LNCaP clone FGC (cell line): ENCODE measurements at regions not wholly inside any gene's neighbourhood (a gene's known extent, or its start where the extent isn't known, plus 50 kb on each side); places are given as distances from the start of the nearest gene placed in this dataset.

ENCODE experiments used
- DNase-seq: peaks from one replicate; pipeline ENCODE4 v3.0.0-alpha.2; 2011; ENCODE audit warnings: low read depth
- H3K4me3 ChIP-seq: 2 replicates; pipeline ENCODE4 v1.5.1; 2011; ENCODE audit warnings: mild to moderate bottlenecking, low read depth, low read length, control low read depth
- TF ChIP-seq, protein P1 (sequence below): IDR thresholded peaks from 2 replicates; pipeline ENCODE4 v1.5.1; 2012; ENCODE audit warnings: mild to moderate bottlenecking; ENCODE audit not compliant: control insufficient read depth, insufficient read depth; ENCODE audit errors: extremely low read depth

DNA sequence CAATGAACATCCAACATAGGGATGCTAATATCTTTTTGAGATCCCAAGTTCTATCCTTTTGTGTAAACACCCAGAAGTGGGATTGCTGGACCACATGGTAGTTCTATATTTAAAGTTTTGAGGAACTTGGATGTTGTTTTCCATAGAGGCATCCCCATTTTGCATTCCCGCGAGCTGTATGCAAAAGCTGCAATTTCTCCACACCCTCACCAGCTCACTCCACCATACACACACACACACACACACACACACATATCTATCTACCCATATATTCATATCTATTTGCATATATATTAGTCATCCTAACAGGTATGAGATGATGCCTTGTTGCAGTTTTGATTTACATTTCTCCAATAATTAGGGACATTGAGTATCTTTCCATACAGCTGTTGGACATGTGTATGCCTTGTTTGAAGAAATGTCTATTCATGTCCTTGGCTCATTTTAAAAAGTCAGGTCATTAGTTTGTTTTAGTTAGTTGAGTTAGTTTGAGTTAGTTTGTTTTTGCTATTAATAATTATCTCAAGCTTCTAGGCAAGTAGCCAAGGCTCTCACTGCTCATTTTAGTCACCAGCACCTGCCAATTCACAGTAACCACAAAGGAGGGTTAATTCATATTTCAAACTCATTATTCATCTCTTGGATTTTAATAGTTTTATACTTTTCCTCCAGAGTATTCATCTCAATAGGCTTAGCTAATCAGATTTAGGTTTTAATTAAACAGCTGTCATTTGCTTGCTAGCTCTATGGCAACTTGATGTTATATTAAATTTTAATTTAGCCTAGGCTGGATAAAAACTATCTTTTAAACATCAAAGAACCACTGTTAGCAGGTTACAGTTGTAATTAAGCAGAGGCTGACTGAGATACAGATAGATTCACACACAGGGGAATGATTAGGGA lies 1435.9 kb upstream of the TMEM132C start:
- TF ChIP-seq, protein P1, sequence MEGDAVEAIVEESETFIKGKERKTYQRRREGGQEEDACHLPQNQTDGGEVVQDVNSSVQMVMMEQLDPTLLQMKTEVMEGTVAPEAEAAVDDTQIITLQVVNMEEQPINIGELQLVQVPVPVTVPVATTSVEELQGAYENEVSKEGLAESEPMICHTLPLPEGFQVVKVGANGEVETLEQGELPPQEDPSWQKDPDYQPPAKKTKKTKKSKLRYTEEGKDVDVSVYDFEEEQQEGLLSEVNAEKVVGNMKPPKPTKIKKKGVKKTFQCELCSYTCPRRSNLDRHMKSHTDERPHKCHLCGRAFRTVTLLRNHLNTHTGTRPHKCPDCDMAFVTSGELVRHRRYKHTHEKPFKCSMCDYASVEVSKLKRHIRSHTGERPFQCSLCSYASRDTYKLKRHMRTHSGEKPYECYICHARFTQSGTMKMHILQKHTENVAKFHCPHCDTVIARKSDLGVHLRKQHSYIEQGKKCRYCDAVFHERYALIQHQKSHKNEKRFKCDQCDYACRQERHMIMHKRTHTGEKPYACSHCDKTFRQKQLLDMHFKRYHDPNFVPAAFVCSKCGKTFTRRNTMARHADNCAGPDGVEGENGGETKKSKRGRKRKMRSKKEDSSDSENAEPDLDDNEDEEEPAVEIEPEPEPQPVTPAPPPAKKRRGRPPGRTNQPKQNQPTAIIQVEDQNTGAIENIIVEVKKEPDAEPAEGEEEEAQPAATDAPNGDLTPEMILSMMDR: no peak
- DNase-seq: no peak
- no peak overlapping the region for H3K4me3 ChIP-seq

DNA sequence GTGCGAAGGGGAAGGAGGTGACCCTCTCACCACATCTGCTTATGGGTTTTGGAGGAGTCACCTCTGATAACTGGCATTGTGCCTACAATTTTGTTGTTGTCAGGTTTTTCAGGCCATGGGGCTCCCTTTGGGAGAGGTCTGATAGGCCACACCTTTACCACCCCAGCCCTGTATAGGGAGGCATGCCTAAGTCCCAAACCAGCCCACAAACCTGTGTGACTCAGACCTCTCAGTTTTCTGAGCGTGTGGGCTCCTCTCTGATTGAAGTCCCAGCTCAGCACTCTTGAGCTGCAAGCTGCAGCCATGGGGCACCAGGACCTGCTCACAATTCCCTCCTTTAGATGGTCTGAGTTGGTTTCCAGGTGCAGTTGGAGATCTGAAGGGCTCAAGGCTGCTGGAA lies 1429.3 kb upstream of the TMEM132C start:
- no peak overlapping the region for H3K4me3 ChIP-seq
- no peak for DNase-seq
- TF ChIP-seq, protein P1: no peak

DNA sequence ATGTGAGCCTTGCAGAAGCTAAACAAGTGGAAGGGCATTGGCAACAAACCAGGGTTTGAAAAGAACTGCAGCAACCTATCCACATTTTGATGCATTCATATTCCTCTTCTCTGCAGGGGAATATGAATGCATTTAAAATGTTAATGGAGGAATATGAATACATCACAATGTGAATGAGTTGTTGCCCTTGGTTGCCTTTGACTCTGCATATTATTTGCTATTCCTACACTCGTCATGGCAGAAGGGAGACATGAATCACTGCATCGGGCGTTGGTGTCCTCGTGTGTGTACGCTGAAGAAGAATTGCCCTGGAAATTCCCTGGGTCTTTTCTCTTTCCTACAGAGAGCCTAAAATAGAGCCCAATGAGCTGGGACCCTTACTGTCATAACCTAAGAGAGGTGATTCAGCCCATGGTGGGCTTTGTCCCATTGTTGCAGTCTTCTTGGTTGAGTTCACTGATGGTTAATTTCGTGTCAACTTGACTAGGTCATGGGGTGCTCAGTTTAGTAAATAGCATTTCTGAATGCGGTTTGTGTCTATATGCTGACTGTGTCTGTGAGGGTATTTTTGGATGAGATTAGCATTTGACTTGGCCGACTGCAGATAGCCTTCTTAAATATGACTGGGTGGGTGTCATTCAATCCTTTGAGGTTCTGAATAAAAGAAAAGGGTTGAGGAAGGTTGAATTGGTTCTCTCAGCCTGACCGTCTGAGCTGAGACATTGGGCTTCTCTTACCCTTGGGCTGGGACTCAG lies 1422.9 kb upstream of the TMEM132C start:
- TF ChIP-seq, protein P1: no peak
- no peak for DNase-seq
- no peak overlapping the region for H3K4me3 ChIP-seq

DNA sequence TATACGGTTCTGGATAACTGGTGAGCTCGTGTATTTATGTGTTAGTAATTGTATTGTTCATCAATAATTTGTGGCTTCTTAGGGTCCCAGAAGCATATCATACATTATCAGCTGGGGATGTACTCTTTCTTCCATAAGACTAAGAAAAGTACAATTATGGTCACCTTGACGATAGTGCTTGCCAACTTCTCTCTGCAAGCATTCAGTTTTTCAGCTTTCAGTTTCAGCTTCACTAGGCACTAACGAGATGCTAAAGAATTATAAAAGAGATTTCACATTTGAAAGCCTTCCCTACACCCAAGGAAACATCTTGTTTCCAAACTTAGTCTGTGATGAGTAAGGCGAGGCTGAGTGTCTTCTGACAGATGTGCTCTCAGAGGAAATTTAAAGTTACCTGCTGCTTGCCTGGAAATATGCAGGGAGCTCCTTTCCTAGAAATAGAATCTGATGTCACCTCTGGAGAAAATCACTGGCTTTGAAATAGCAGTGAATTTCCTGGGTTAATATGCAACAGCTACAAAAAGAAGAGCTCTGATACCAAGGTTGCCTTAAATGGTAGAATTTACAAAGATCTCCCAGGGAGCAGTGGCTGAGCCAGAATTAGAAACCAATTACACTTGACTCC lies 1419.9 kb upstream of the TMEM132C start:
- TF ChIP-seq, protein P1: no peak
- no peak overlapping the region for H3K4me3 ChIP-seq
- no peak for DNase-seq

DNA sequence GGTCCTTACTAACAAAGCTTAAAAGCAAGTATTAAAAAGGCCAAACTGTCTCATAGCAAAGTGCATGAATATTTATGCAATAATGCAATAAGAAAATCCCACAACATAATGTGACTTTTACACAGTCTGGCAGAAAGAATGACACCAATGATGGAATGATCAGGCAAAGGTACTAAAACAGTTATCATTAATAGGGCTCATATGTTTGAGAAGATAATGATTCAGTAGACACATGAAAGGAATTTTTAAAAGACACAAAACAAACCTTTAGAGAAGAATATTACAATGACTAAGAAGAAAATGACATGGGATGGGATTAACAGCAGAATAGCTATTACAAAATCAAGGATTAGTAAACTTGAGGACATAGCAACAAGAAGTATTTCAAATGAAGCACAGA lies 1411.2 kb upstream of the TMEM132C start:
- H3K4me3 ChIP-seq: no peak overlapping the region
- no peak for DNase-seq
- TF ChIP-seq, protein P1: no peak

DNA sequence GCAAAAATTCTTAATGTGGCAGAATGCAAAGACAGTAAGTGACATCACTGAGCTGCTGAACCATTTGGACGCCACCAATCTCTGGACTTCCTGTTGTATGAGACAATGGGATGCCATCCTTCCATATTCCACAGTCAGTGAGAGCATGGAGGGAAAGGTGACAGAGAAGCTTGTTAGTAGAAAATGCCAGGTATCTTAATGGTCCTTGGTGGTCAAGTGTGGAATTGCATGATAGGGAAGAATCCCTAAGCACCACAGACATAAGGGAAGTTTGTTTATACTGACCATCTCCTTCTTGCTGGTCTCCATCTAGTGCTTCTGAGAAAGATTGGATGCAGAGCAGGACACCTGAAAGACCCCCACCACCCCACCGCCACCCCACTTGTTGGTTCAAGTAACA lies 1410.0 kb upstream of the TMEM132C start:
- TF ChIP-seq, protein P1: no peak
- no peak for DNase-seq
- H3K4me3 ChIP-seq: no peak overlapping the region
